Endothelial cell of umbilical vein (primary cell): ENCODE measurements at regions not wholly inside any gene's neighbourhood (a gene's known extent, or its start where the extent isn't known, plus 50 kb on each side); places are given as distances from the start of the nearest gene placed in this dataset.

ENCODE experiments used
- BruUV-seq: library from RNA; stranded (reverse); fragments of 400-500 nt; replicated peaks from 2 replicates; lab custom pipeline; 2021; lab: Mats Ljungman, UMichigan
- CTCF ChIA-PET: fragments of 300-600, 350-600 bp; sonication (Branson Sonifier 250); formaldehyde crosslinking; loops from one replicate; lab custom pipeline; 2021; ENCODE audit warnings: antibody characterized with exemption, inconsistent platforms; lab: Charles Lee
- POLR2A ChIA-PET: fragments of 300-600, 350-600 bp; sonication (Branson Sonifier 250); formaldehyde crosslinking; loops from one replicate; lab custom pipeline; 2021; ENCODE audit warnings: antibody characterized with exemption, inconsistent platforms; lab: Charles Lee
- DNase-seq: peaks from one replicate; pipeline ENCODE4 v3.0.0-alpha.2; 2011; ENCODE audit warnings: low read depth, low spot score
- FAIRE-seq: peaks from 2 replicates; lab custom pipeline; 2011; peaks lifted over from hg19 to GRCh38; lab: Jason Lieb, UNC
- H2AFZ ChIP-seq: 2 replicates; pipeline ENCODE4 v1.6.0; 2012; ENCODE audit warnings: low read depth, low read length, control low read depth, inconsistent platforms
- H3K27ac ChIP-seq: 2 replicates; pipeline ENCODE4 v1.5.1; 2011; ENCODE audit warnings: low read depth, mild to moderate bottlenecking, control low read depth, low read length, moderate library complexity; ENCODE audit not compliant: insufficient read depth
- H3K27me3 ChIP-seq, 2 experiments: 2 replicates each; pipeline versions ENCODE4 v1.6.0 to v1.6.1; 2011; ENCODE audit warnings: low read length in 2 of 2, mixed read lengths in 1 of 2; ENCODE audit not compliant: control insufficient read depth in 2 of 2, insufficient read depth in 2 of 2
- H3K36me3 ChIP-seq, 2 experiments: 2 replicates in 1 of 2; 3 replicates in 1 of 2; pipeline ENCODE4 v1.5.1; 2011; ENCODE audit warnings: low read length in 2 of 2, mild to moderate bottlenecking in 1 of 2, moderate library complexity in 1 of 2; ENCODE audit not compliant: control insufficient read depth in 2 of 2, insufficient read depth in 2 of 2; ENCODE audit errors: extremely low read depth in 1 of 2
- H3K4me1 ChIP-seq: 3 replicates; pipeline ENCODE4 v1.5.1; 2011; ENCODE audit warnings: mild to moderate bottlenecking, low read length; ENCODE audit not compliant: control insufficient read depth, insufficient read depth; ENCODE audit errors: extremely low read depth
- H3K4me2 ChIP-seq: 2 replicates; pipeline ENCODE4 v1.6.1; 2011; ENCODE audit warnings: low read length, control low read depth, mixed read lengths; ENCODE audit not compliant: insufficient read depth
- H3K4me3 ChIP-seq, 3 experiments: fragments of 200-600 bp in 1 of 3; sonication (generic), shearing (Covaris generic) in 1 of 3; replicated peaks in 1 of 3; 2 replicates each; pipeline ENCODE4 v1.5.1; 2011 to 2016; ENCODE audit warnings: control low read depth in 3 of 3, low read length in 3 of 3, mild to moderate bottlenecking in 2 of 3, inconsistent platforms in 1 of 3, low read depth in 1 of 3, moderate library complexity in 1 of 3; ENCODE audit not compliant: insufficient read depth in 1 of 3
- H3K79me2 ChIP-seq: 2 replicates; pipeline ENCODE4 v1.6.0; 2012; ENCODE audit warnings: low read length, inconsistent platforms; ENCODE audit not compliant: control insufficient read depth, insufficient read depth
- H3K9ac ChIP-seq: replicated peaks from 2 replicates; pipeline ENCODE3; 2011; ENCODE audit warnings: low read length, control low read depth; ENCODE audit not compliant: insufficient read depth; ENCODE audit errors: extremely low read depth
- H3K9me1 ChIP-seq: replicated peaks from 3 replicates; pipeline ENCODE4 v1.6.0; 2011; ENCODE audit warnings: mild to moderate bottlenecking, low read length; ENCODE audit not compliant: control insufficient read depth, insufficient read depth; ENCODE audit errors: extremely low read depth
- H3K9me3 ChIP-seq: replicated peaks from 2 replicates; pipeline ENCODE4 v1.5.1; 2012; ENCODE audit warnings: low read length, inconsistent platforms; ENCODE audit not compliant: control insufficient read depth, insufficient read depth
- H4K20me1 ChIP-seq: replicated peaks from 2 replicates; pipeline ENCODE3; 2011; ENCODE audit warnings: mild to moderate bottlenecking, low read length; ENCODE audit not compliant: control insufficient read depth, insufficient read depth; ENCODE audit errors: extremely low read depth
- CTCF ChIP-seq, 2 donors: IDR thresholded peaks; 1 replicate in 1 of 2; 2 replicates in 1 of 2; pipeline ENCODE4 v1.5.1; 2011; ENCODE audit warnings: low read length in 2 of 2, mild to moderate bottlenecking in 2 of 2, moderate library complexity in 2 of 2, control low read depth in 1 of 2, inconsistent platforms in 1 of 2, low read depth in 1 of 2; ENCODE audit not compliant: insufficient read depth in 1 of 2; ENCODE audit errors: extremely low read depth in 1 of 2
- EZH2 ChIP-seq: IDR thresholded peaks from 2 replicates; pipeline ENCODE4 v1.6.1; 2012; ENCODE audit warnings: borderline replicate concordance, low read depth, mild to moderate bottlenecking, moderate library complexity, low read length, inconsistent platforms; ENCODE audit not compliant: severe bottlenecking
- FOS ChIP-seq: IDR thresholded peaks from 2 replicates; pipeline ENCODE4 v1.6.1; 2011; ENCODE audit warnings: mild to moderate bottlenecking, low read length, moderate library complexity, borderline replicate concordance; ENCODE audit not compliant: insufficient read depth
- GATA2 ChIP-seq: IDR thresholded peaks from 2 replicates; pipeline ENCODE4 v1.7.0; 2011; ENCODE audit warnings: low read depth, mild to moderate bottlenecking, moderate library complexity, mixed read lengths, low read length; ENCODE audit not compliant: insufficient read length, insufficient read depth
- JUN ChIP-seq: IDR thresholded peaks from 2 replicates; pipeline ENCODE4 v1.6.1; 2011; ENCODE audit warnings: borderline replicate concordance, low read depth; ENCODE audit not compliant: insufficient read length, insufficient read depth
- MAX ChIP-seq: IDR thresholded peaks from 2 replicates; pipeline ENCODE4 v1.6.1; 2011; ENCODE audit not compliant: insufficient read depth, insufficient read length
- MYC ChIP-seq: IDR thresholded peaks from one replicate; pipeline ENCODE4 v1.6.1; 2011; ENCODE audit warnings: mild to moderate bottlenecking, low read depth, low read length
- POLR2A ChIP-seq: IDR thresholded peaks from 2 replicates; pipeline ENCODE4 v1.6.1; 2012; ENCODE audit warnings: low read depth, mild to moderate bottlenecking, control low read depth, low read length
- POLR2AphosphoS5 ChIP-seq: IDR thresholded peaks from 2 replicates; pipeline ENCODE4 v1.6.1; 2012; ENCODE audit warnings: low read depth, mild to moderate bottlenecking, control low read depth, low read length, moderate library complexity; ENCODE audit not compliant: insufficient read depth
- dilution Hi-C: fragments of 300-500 bp; cut with MboI; formaldehyde crosslinking; loops from one replicate; pipeline ENCODE4 v1.15.0; 2019; ENCODE audit warnings: low sequenced_read_pairs; ENCODE audit not compliant: extremely low pct_ligation_motif_present
- intact Hi-C: fragments of 100-400 bp; cut with micrococcal nuclease; formaldehyde crosslinking; loops from one replicate; pipeline ENCODE4 v1.10.0; 2022

GRCh38 chr6:92723390-92723931, 695.9 kb downstream of the EPHA7 start:
- H3K9ac ChIP-seq: no peak overlapping the region
- H3K79me2 ChIP-seq: no peaks in the 10 kb centered on the region
- DNase-seq (no peak), FAIRE-seq (no peak)
- intact Hi-C loops: no loop called here
- no peaks in the 10 kb centered on the region for H3K4me1 ChIP-seq
- no peaks in the 10 kb centered on the region for H3K36me3 ChIP-seq
- no TSS peak for BruUV-seq
- CTCF ChIA-PET: no interaction called here
- POLR2A ChIA-PET: no interaction called here
- TF ChIP-seq POLR2AphosphoS5 (no peak), JUN (no peak), EZH2 (no peak), POLR2A (no peak), FOS (no peak), GATA2 (no peak), CTCF (IDR thresholded peaks at IDR 0.05; ENCODE audit: extremely low read depth in 1 of 2, insufficient read depth in 1 of 2, low read depth in 1 of 2, low read length in 2 of 2) (no peak), MAX (no peak), MYC (no peak)
- dilution Hi-C loops: no loop called here
- H3K4me3 ChIP-seq: no peak overlapping the region
- H3K9me3 ChIP-seq: no peaks in the 10 kb centered on the region
- no peaks in the 10 kb centered on the region for H3K9me1 ChIP-seq
- H4K20me1 ChIP-seq: no peaks in the 10 kb centered on the region
- no peak overlapping the region for H3K4me2 ChIP-seq
- no peak overlapping the region for H3K27ac ChIP-seq
- no peak overlapping the region for H2AFZ ChIP-seq
- no peaks in the 10 kb centered on the region for H3K27me3 ChIP-seq
